Muscle of leg (tissue), 3 donors: ENCODE measurements at regions not wholly inside any gene's neighbourhood (a gene's known extent, or its start where the extent isn't known, plus 50 kb on each side); places are given as distances from the start of the nearest gene placed in this dataset.

Source experiments
- DNase-seq: peaks from one replicate; pipeline ENCODE4 v3.0.0; 2013
- H3K27ac ChIP-seq: one replicate; pipeline ENCODE4 v1.5.1; 2013; ENCODE audit warnings: mild to moderate bottlenecking, low read length, control low read depth
- H3K27me3 ChIP-seq: one replicate; pipeline ENCODE4 v1.6.1; 2013; ENCODE audit warnings: low read length; ENCODE audit not compliant: control insufficient read depth, insufficient read depth
- H3K36me3 ChIP-seq: one replicate; pipeline ENCODE4 v1.6.1; 2013; ENCODE audit warnings: low read length; ENCODE audit not compliant: control insufficient read depth, insufficient read depth
- H3K4me1 ChIP-seq: one replicate; pipeline ENCODE4 v1.6.1; 2013; ENCODE audit warnings: low read length; ENCODE audit not compliant: control insufficient read depth, insufficient read depth
- H3K4me3 ChIP-seq: one replicate; pipeline ENCODE4 v1.5.1; 2013; ENCODE audit warnings: low read length, control low read depth
- H3K9me3 ChIP-seq: replicated peaks from 2 replicates; pipeline ENCODE4 v1.6.1; 2013; ENCODE audit warnings: low read depth, low read length; ENCODE audit not compliant: control insufficient read depth
- WGBS: methylation state at CpG from one replicate; pipeline ENCODE4 v1.1.5; 2013; ENCODE audit warnings: missing lambda C conversion rate; ENCODE audit not compliant: insufficient coverage; 5-methylcytosine and 5-hydroxymethylcytosine counted together

DNA sequence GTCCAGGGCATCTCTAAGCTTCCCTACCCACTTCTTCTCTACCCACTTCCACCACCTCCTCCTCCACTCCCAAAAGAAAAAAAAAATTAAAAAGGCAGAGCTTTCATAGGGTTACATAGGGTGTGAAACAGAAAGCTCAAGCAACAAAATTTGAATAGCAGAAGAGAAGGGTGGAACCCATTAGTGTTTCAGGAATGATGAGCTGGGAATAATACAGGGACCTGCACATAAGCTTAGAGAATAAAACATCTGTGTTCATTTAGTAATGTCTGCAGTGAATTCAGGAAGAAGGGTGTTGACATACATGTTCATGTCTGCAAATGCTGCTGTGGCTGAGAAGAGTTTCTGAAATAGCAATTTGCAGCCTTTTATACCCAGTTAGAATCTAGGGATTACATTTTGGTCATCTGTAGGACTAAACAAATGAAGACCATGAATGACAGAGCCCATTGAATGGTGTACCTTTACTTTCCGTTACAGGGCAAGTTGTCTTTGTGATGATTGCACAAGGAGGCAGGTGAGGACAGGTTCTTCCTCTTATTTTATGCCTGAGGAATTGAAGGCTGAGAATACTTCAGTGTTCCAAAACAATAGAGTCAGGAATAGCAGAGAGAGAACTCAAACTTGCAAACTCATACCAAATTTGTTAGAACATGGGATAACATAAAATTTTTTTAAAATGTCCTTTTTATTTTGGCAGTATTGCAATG is 975.1 kb downstream of the TFAP2A start:
- Histone ChIP-seq H3K36me3 (no peaks in the 10 kb centered on the region), H3K4me3 (no peak overlapping the region), H3K9me3 (no peaks in the 10 kb centered on the region), H3K27ac (no peak overlapping the region), H3K4me1 (no peaks in the 10 kb centered on the region), H3K27me3 (no peaks in the 10 kb centered on the region)
- WGBS = 50% methylated on average over 1 of the region's 1 CpG
- no peak for DNase-seq

DNA sequence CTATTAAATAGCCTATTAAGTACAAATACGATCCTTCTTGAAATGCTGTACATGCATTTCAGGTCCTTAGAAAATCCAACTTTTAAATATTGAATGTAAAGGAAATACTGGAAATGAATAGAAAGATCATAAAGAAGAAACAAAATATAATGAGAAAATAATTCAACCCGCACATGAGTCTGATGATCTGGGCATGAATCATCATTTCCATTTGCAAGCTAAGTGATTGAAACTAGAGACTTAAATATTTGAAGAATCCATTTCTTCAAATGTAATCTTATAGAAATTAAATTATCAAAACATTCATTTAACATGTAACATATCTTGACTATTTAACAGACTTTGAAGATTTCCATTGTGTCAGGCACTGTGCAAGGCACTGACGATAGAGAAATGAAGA is 977.0 kb downstream of the TFAP2A start:
- H3K27me3 ChIP-seq = no peaks in the 10 kb centered on the region
- H3K9me3 ChIP-seq = no peaks in the 10 kb centered on the region
- no peak overlapping the region for H3K27ac ChIP-seq
- no CpG with 5 or more reads among the region's 3 CpGs for WGBS
- no peaks in the 10 kb centered on the region for H3K36me3 ChIP-seq
- no peaks in the 10 kb centered on the region for H3K4me1 ChIP-seq
- no peak for DNase-seq
- no peak overlapping the region for H3K4me3 ChIP-seq

DNA sequence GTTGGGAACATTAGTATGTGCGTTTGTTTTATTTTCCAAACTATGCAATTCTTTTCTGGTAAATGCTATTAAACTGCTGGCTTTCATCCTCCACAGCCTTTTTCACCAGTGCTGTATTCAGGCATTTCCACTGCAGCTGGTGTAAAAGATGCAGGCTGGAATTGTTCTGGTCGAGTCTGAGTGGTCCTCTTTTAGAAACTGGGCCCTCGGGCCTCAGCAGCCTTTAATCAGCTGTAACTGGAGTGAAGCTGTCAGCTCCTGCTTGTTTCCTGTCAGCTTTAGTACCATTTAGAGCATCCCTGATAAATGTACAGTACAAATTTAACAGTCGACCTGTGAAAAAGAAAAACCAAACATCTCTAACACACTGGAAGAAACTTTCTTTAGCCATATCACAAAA is 979.6 kb downstream of the TFAP2A start:
- no peak for DNase-seq
- 39% methylated on average over 2 of the region's 4 CpGs for WGBS
- Histone ChIP-seq H3K9me3 (no peaks in the 10 kb centered on the region), H3K36me3 (no peaks in the 10 kb centered on the region), H3K4me1 (no peaks in the 10 kb centered on the region), H3K27me3 (no peaks in the 10 kb centered on the region), H3K27ac (no peak overlapping the region), H3K4me3 (no peak overlapping the region)

DNA sequence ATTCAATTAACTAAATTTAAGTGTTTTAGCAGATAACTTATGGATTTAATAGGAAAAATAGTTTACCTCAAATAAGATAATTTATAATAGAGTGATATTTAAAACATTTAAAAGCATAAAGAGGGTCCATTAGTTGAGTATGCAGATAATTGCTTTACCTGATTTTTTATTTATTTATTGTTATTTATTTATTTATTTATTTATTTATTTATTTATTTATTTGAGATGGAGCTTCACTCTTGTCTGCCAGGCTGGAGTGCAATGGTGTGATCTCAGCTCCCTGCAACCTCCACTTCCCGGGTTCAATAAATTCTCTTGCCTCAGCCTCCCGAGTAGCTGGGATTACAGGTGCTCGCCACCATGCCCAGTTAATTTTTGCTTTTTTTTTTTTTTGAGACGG is 982.9 kb downstream of the TFAP2A start:
- Histone ChIP-seq H3K4me3 (no peak overlapping the region), H3K27ac (no peak overlapping the region), H3K9me3 (no peaks in the 10 kb centered on the region), H3K4me1 (no peaks in the 10 kb centered on the region), H3K36me3 (no peaks in the 10 kb centered on the region), H3K27me3 (no peaks in the 10 kb centered on the region)
- no peak for DNase-seq
- WGBS = 85% methylated on average over 3 of the region's 4 CpGs

DNA sequence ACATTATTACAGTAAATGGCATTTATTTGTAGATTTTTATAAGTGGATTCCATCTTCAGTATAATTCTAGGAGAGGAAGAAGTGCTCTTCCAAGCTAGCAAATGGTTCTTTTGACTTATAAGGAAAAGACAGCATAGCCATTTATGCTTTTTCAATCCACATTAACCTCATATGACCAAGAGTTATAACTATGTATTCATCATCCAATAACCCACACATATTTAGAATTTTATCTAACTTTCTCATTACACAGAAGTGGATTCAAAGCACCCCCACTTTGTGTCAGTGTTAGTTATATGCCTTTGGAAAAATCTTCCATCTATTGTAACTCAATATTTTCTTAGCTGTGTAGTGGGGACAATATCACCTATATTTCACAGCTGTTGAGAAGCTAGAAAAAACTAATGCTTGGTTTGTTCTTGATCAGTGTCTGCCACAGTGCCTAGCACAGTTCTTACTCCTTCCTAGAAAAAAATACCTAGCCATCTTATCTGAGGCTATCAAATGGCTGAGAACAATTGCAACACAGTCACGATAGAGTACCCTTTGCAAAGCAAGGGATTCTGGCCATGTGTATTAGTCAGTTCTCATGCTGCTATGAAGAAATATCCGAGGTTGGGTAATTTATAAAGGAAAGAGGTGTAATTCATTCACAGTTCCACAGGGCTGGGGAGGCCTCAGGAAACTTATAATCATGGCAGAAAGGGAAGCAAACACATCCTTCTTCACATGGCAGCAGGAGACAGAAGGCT is 986.3 kb downstream of the TFAP2A start:
- WGBS = no CpG with 5 or more reads among the region's 2 CpGs
- DNase-seq = no peak
- Histone ChIP-seq H3K9me3 (no peaks in the 10 kb centered on the region), H3K27me3 (no peaks in the 10 kb centered on the region), H3K27ac (no peak overlapping the region), H3K4me1 (no peaks in the 10 kb centered on the region), H3K36me3 (no peaks in the 10 kb centered on the region), H3K4me3 (no peak overlapping the region)

DNA sequence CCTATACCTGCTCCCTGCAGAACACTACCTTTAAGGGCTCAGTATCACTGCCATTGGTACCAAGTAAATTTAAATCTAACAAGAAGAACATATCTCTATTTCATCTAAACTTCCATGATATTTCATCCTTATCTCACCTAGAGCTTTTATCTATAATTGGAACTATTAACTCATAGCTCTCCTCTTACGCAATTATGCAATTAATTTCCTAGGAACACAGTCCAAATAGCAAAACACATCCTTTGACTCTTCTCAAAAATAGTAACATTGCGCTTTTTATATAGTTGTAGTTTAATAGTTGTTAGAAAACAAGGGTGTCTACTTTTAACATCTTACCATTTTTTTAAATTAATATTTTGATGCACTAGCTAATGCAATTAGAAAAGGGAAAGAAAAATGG is 986.8 kb upstream of the SLC35B3 start:
- Histone ChIP-seq H3K9me3 (no peaks in the 10 kb centered on the region), H3K4me1 (no peaks in the 10 kb centered on the region), H3K4me3 (no peak overlapping the region), H3K27me3 (no peaks in the 10 kb centered on the region), H3K27ac (no peak overlapping the region), H3K36me3 (no peaks in the 10 kb centered on the region)
- DNase-seq = no peak
- no CpG with 5 or more reads among the region's 2 CpGs for WGBS

DNA sequence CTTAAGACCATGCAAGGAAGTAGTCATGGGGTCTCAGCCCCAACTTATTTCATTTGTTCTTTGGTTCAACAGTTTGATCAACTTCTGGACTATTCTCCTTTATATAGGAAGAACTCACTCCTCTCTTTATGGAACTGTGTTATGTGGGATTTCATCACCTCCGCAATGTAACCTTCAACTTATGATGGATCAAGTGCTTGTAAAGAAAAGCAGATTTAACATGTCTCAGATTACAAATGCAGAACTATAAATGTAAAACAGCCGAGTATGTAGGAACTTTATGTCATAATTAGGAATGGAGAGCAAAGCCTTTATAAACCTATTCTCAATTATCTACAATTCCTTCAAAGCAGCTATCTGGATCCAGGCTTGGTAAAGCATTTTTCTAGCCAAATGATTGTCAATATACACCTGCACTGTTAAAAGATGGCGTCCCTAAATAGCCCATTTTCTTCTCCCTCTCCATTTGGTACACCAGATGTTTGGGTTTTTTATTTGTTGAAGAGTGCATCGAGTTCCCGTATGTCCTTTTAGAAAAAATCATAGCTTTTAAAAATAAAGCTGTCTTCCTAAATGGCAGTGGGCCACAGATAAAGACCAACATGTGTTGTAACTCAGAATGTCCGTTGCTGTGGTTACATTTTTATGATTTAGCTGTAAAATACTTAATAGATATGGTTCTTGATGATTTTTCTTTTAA is 985.1 kb upstream of the SLC35B3 start:
- H3K4me1 ChIP-seq = no peaks in the 10 kb centered on the region
- no peak for DNase-seq
- H3K27ac ChIP-seq = no peak overlapping the region
- no peaks in the 10 kb centered on the region for H3K9me3 ChIP-seq
- H3K36me3 ChIP-seq = no peaks in the 10 kb centered on the region
- H3K4me3 ChIP-seq = no peak overlapping the region
- no CpG with 5 or more reads among the region's 6 CpGs for WGBS
- H3K27me3 ChIP-seq = no peaks in the 10 kb centered on the region

DNA sequence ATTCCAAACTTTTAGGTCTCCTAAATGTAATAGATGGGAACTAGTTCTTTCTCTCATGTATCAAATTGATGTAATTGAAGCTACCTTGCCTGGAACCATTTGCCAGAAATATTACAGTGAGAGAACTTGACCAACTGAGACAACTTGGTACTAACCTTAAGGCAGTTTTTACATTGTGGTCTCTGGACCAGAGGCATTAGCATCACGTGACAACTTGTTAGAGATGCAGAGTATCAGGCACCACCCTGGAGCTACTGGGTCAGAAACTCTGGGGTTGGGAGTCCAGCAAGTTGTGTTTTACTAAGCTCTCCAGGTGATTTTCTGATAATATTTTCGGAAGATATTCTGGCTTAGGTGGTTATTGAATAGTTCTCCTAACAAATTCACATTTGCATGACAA is 982.1 kb upstream of the SLC35B3 start:
- H3K4me1 ChIP-seq = no peaks in the 10 kb centered on the region
- WGBS = 71% methylated on average over 1 of the region's 2 CpGs
- H3K27me3 ChIP-seq = no peaks in the 10 kb centered on the region
- H3K4me3 ChIP-seq = no peak overlapping the region
- no peak overlapping the region for H3K27ac ChIP-seq
- no peak for DNase-seq
- H3K36me3 ChIP-seq = no peaks in the 10 kb centered on the region
- H3K9me3 ChIP-seq = no peaks in the 10 kb centered on the region

DNA sequence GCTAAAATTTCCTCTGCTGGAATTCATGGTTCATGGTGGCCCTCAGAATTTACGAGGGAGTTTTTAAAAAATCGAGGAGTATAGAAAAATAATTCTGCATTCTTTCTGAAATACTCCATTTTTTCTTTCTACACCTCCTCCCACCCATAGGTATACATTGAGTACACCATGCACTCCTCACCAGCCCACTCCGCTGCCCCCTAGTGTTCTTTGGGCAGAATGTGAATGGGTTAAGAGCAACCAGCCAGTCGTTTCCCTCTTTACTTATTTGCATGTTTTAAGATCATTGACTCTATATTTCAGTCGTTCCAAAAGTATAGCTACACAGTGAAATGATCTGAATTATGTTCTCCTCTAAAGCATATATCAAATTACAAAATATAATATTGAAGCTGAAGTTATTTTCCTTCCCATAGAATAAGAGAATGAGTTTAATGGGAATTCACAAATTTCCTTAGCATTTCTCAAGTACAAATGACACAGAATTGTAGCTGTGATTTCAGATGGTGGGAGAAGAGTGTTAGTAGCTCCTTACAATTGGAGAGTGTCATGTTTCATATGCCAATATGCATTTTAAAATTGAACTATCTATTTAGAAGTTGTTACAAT is 977.7 kb upstream of the SLC35B3 start:
- Histone ChIP-seq H3K27me3 (no peaks in the 10 kb centered on the region), H3K36me3 (no peaks in the 10 kb centered on the region), H3K4me3 (no peak overlapping the region), H3K27ac (no peak overlapping the region), H3K4me1 (no peaks in the 10 kb centered on the region), H3K9me3 (no peaks in the 10 kb centered on the region)
- WGBS = no CpG with 5 or more reads among the region's 5 CpGs
- no peak for DNase-seq

DNA sequence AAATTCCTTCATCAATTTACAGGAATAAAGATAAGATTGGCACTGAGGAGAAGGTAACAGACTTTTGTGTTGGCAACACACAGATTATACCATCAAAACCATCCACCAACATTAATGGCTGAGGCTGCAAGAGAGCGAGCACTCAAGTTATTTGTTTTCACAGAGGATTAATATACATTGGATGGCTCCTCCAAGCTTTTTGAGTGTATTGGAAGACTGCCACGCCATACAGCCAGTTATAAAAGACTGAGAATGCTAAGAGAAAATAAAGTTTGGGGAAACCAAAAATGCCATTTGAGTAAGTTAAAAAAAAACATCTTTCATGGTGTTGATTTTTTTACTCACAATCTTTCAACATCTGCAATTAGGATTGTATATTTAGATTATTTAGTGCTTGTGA is 973.8 kb upstream of the SLC35B3 start:
- Histone ChIP-seq H3K27me3 (no peaks in the 10 kb centered on the region), H3K4me3 (no peak overlapping the region), H3K27ac (no peak overlapping the region), H3K9me3 (no peaks in the 10 kb centered on the region), H3K36me3 (no peaks in the 10 kb centered on the region), H3K4me1 (no peaks in the 10 kb centered on the region)
- DNase-seq = no peak
- no CpG with 5 or more reads among the region's 2 CpGs for WGBS
